OCI-LY1 (cell line): ENCODE measurements at regions not wholly inside any gene's neighbourhood (a gene's known extent, or its start where the extent isn't known, plus 50 kb on each side); places are given as distances from the start of the nearest gene placed in this dataset.

Experiments used
- H2AFZ ChIP-seq: fragments of 200-600 bp; sonication (generic), shearing (Covaris generic); 2 replicates; pipeline ENCODE4 v1.6.0; 2014; ENCODE audit warnings: antibody characterized with exemption, mild to moderate bottlenecking, low read length
- H3F3A ChIP-seq: fragments of 200-600 bp; sonication (generic), shearing (Covaris generic); 2 replicates; pipeline ENCODE4 v1.6.0; 2014; ENCODE audit warnings: mild to moderate bottlenecking, antibody characterized with exemption, low read length, moderate library complexity; ENCODE audit not compliant: insufficient read depth
- H3K27ac ChIP-seq: fragments of 200-600 bp; sonication (generic); 2 replicates; pipeline ENCODE4 v1.5.1; 2014; ENCODE audit warnings: low read length, mixed run types, mild to moderate bottlenecking, low read depth; ENCODE audit not compliant: poor library complexity, severe bottlenecking
- H3K27me3 ChIP-seq: fragments of 200-600 bp; sonication (generic); 2 replicates; pipeline ENCODE4 v1.6.0; 2014; ENCODE audit warnings: antibody characterized with exemption, mild to moderate bottlenecking, low read length, moderate library complexity; ENCODE audit not compliant: insufficient read depth
- H3K36me3 ChIP-seq: fragments of 200-600 bp; sonication (generic); 2 replicates; pipeline ENCODE4 v1.6.1; 2014; ENCODE audit warnings: mild to moderate bottlenecking, antibody characterized with exemption, low read length, moderate library complexity, mixed read lengths; ENCODE audit not compliant: insufficient read depth
- H3K4me1 ChIP-seq: fragments of 200-600 bp; sonication (generic); 2 replicates; pipeline ENCODE4 v1.5.1; 2014; ENCODE audit warnings: mild to moderate bottlenecking, low read length, moderate library complexity; ENCODE audit not compliant: insufficient read depth, severe bottlenecking
- H3K4me2 ChIP-seq: fragments of 200-600 bp; sonication (generic), shearing (Covaris generic); 2 replicates; pipeline ENCODE4 v1.6.1; 2014; ENCODE audit warnings: low read length
- H3K4me3 ChIP-seq: fragments of 200-600 bp; sonication (generic); 2 replicates; pipeline ENCODE4 v1.5.1; 2014; ENCODE audit warnings: low read length, low read depth, mild to moderate bottlenecking, mixed read lengths; ENCODE audit not compliant: poor library complexity, severe bottlenecking
- H3K79me2 ChIP-seq: fragments of 200-600 bp; shearing (Covaris generic); 2 replicates; pipeline ENCODE4 v1.6.1; 2016; ENCODE audit warnings: mixed run types, low read length, mixed read lengths; ENCODE audit not compliant: insufficient read depth
- H3K9ac ChIP-seq: fragments of 200-600 bp; sonication (generic), shearing (Covaris generic); 2 replicates; pipeline ENCODE4 v1.6.1; 2014; ENCODE audit warnings: mild to moderate bottlenecking, low read length, mixed read lengths
- H3K9me2 ChIP-seq: fragments of 200-600 bp; sonication (generic), shearing (Covaris generic); 2 replicates; pipeline ENCODE4 v1.6.1; 2014; ENCODE audit warnings: low read depth, mild to moderate bottlenecking, low read length, mixed read lengths
- H3K9me3 ChIP-seq: fragments of 200-600 bp; shearing (Covaris generic); 2 replicates; pipeline ENCODE4 v1.6.1; 2014; ENCODE audit warnings: low read length, mixed read lengths
- H4K20me1 ChIP-seq: fragments of 200-600 bp; sonication (generic), shearing (Covaris generic); 2 replicates; pipeline ENCODE4 v1.6.0; 2016; ENCODE audit warnings: mild to moderate bottlenecking, low read length; ENCODE audit not compliant: insufficient read depth
- CTCF ChIP-seq: fragments of 200-600 bp; sonication (generic), shearing (Covaris generic); IDR thresholded peaks from 2 replicates; pipeline ENCODE4 v1.5.1; 2017; ENCODE audit warnings: mild to moderate bottlenecking, antibody characterized with exemption, low read length, moderate library complexity, mixed read lengths
- EZH2 ChIP-seq: fragments of 200-600 bp; sonication (generic), shearing (Covaris generic); IDR thresholded peaks from 2 replicates; pipeline ENCODE4 v1.8.0; 2017; ENCODE audit warnings: borderline replicate concordance, mixed run types, mild to moderate bottlenecking, antibody characterized with exemption, low read length, moderate library complexity, mixed read lengths

GRCh38 chr5:143892271-143892670 is 80.3 kb downstream of the HMHB1 start:
- no peak overlapping the region for H3K27ac ChIP-seq
- no peaks in the 10 kb centered on the region for H3K36me3 ChIP-seq
- no peak overlapping the region for H3K4me3 ChIP-seq
- no peaks in the 10 kb centered on the region for H3K9me2 ChIP-seq
- H4K20me1 ChIP-seq, result no peaks in the 10 kb centered on the region
- H3K9ac ChIP-seq, result no peak overlapping the region
- no peaks in the 10 kb centered on the region for H3K27me3 ChIP-seq
- no peaks in the 10 kb centered on the region for H3K9me3 ChIP-seq
- H3K4me2 ChIP-seq, result no peak overlapping the region
- TF ChIP-seq CTCF (no peak), EZH2 (no peak)
- H3K4me1 ChIP-seq, result no peaks in the 10 kb centered on the region
- no peaks in the 10 kb centered on the region for H3F3A ChIP-seq
- no peaks in the 10 kb centered on the region for H3K79me2 ChIP-seq
- no peak overlapping the region for H2AFZ ChIP-seq

DNA sequence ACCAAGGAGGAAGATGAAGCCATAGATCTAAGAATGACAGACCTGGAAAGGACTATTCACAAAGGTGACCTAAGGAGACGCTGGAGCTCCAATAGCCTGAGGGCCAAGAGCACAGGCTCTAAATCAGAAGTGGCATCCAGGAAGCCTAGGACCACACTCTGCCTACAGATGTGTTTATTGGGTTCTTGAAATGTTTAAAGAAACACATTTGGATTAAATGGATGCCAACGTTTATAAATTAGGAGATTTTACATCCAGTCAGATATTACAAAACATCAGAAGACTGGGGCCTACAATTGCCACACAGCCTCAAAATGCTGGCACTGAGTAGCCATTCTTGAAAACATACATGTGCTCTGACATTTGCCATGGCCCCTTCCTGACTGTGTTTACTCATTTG is 80.9 kb downstream of the HMHB1 start:
- H3F3A ChIP-seq, result no peaks in the 10 kb centered on the region
- H3K4me1 ChIP-seq, result no peaks in the 10 kb centered on the region
- no peaks in the 10 kb centered on the region for H3K9me3 ChIP-seq
- no peak overlapping the region for H3K27ac ChIP-seq
- H3K79me2 ChIP-seq, result no peaks in the 10 kb centered on the region
- no peaks in the 10 kb centered on the region for H3K27me3 ChIP-seq
- H3K36me3 ChIP-seq, result no peaks in the 10 kb centered on the region
- H3K4me3 ChIP-seq, result no peak overlapping the region
- TF ChIP-seq EZH2, result no peak
- TF ChIP-seq CTCF, result no peak
- no peaks in the 10 kb centered on the region for H4K20me1 ChIP-seq
- no peak overlapping the region for H3K9ac ChIP-seq
- H2AFZ ChIP-seq, result no peak overlapping the region
- H3K9me2 ChIP-seq, result no peaks in the 10 kb centered on the region
- no peak overlapping the region for H3K4me2 ChIP-seq

GRCh38 chr5:143893638-143894037 is 81.7 kb downstream of the HMHB1 start:
- Histone ChIP-seq H3K4me2 (no peak overlapping the region), H3K27ac (no peak overlapping the region)
- TF ChIP-seq CTCF (no peak), EZH2 (no peak)

More at GRCh38 chr5:143893638-143894037, 81.7 kb downstream of the HMHB1 start:
- no peaks in the 10 kb centered on the region for H3F3A ChIP-seq
- no peaks in the 10 kb centered on the region for H3K79me2 ChIP-seq
- no peak overlapping the region for H3K9ac ChIP-seq
- H3K4me3 ChIP-seq, result no peak overlapping the region
- H3K9me2 ChIP-seq, result no peaks in the 10 kb centered on the region
- H3K4me1 ChIP-seq, result no peaks in the 10 kb centered on the region
- H2AFZ ChIP-seq, result no peak overlapping the region
- no peaks in the 10 kb centered on the region for H3K27me3 ChIP-seq
- no peaks in the 10 kb centered on the region for H3K9me3 ChIP-seq
- H4K20me1 ChIP-seq, result no peaks in the 10 kb centered on the region
- H3K36me3 ChIP-seq, result no peaks in the 10 kb centered on the region
